DMS114 treated with DMSO at 0.1 percent for 48 hours (cell line): ENCODE measurements at regions not wholly inside any gene's neighbourhood (a gene's known extent, or its start where the extent isn't known, plus 50 kb on each side); places are given as distances from the start of the nearest gene placed in this dataset.
"Not testable (repeated sequence)": the region's sequence is repeated elsewhere in the genome, so short reads cannot be mapped to it uniquely, and the experiment has no call there.

Experiments
- DNase-seq: peaks from one replicate; lab custom pipeline; 2025; ENCODE audit not compliant: unreplicated experiment; lab: John Stamatoyannopoulos, UW

DNA sequence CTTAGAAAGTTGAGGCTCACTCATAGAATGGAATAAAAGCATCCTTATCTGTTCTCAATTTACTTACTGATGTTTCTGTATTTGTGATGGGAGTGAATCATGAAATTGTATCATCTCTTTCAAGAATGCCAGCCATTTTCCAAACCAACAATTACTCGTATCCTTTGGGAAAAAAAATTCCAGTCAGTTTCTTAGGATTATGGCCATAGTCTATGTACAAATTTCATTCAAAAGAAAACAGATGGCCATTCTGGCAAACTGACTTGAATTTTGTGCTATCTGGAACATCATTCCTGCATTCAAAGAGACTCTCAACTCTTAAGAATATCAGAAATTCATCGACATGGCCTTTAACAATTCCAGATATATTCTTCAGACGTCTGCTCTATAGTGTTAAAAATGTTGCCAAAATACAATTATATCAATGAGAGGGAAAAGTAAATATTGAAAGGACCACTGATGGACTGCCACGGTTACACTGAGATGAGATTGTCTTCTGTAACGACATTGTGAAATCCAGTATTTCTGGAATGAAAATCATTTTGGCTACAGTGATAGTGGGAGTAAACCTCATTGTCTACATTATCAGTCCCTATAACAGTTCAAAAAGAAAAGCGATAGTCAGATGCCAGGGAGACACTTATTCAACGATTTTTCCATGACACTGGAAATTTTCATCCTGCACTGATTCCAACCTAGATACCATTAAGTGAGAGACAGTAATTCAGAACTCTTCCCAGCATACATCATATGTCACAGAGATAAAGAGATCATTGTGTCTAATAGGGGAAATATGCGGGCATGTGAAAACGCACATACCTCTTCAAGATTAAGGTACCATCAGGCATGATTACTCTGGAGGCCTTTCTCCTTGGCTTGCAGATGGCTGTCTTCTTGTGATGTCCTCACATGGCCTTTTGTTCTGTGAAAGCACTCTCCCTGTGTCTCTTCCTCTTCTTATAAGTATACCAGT is 953.8 kb upstream of the ALCAM start:
- DNase-seq = no peak

DNA sequence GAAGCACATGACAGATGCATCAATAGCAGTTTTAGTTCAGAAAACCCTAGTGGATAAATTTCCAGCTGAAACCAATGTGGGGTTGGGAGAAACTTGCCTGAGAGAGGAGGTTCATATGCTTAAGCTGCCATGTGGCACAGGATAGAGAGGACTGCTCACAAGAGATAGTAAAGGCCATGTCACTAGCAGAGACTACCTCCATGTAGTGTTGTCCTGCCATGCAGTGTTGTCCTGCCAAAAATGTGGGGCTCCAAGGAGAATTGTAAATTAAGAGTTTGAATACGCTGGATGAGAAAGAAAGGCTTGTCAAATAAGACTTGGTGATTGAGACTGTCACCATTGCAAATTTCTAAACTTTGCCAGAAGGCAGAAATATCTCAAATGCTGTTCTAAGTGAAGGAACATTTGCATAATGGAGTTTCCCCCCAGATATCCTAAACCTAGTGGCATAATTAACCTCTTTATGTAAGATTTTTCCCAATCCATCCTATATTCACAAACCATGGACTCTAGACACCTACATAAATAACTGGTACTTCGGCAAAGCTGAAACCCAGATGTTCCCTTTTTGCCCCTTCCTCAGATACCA is 938.3 kb upstream of the ALCAM start:
- no peak for DNase-seq

DNA sequence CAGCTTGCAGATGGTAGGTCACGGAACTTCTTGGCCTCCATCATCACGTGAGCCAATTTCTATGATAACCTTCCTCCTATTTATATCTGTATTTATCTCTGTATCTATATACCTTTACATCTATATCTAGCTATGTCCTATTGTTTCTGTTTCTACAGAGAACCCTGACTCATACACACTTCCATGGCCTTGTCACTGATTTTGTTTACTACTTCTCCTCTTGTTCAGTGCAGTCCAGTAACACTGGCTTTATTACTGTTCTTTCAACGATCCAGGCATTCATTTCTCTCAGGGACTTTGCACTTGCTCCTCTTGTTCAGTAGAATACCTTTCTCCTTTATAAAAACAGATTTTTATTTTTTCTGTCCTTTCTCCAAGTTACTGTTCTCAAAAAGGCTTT is 937.0 kb upstream of the ALCAM start:
- no peak for DNase-seq

DNA sequence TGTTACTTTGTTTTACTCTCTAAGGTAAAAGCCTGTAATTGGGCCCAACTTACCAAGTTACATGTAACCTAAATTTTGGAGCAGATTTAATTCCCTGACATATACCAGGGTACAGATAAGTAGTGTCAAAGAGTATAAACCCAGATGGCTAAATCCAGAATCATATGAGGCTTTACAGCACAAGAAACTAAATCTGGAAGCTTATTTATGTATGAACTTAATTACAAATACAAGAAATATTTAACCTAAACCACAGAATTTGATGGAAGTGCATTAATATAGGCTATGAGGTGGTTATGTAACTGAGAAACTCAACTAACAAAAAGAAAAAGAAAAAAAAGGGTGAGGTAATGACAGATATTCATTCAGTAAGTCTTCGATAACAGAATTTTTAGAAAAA is 930.2 kb upstream of the ALCAM start:
- no peak for DNase-seq

DNA sequence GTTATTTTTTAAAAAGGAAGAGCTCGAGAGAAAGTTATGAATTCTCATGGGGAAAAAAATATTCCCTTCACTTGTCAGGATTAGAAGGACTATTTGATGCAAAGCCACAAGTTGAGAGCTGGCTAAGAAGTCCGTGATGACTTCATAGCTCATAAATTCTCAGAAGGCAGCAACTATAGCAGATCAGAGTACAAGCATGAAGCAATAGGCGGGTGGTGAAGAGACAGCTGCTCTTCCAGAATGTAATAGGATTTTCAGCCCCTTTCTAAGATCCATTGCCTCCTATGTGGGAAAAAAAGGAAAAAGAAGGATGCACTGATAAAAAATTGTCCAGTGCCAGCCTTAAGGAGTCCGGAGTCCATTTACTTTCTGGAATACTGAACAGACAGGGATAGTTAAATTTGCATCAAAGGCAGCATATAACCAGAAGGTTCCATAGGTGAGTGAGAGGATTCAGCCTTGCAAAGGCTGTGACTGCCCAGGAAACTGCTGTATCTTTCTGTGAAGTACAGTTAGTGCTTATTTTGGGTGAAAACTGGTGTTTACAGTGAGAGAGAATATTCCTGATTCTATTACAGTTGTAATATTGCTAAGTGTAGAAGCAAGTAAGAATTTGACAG is 929.5 kb upstream of the ALCAM start:
- no peak for DNase-seq

DNA sequence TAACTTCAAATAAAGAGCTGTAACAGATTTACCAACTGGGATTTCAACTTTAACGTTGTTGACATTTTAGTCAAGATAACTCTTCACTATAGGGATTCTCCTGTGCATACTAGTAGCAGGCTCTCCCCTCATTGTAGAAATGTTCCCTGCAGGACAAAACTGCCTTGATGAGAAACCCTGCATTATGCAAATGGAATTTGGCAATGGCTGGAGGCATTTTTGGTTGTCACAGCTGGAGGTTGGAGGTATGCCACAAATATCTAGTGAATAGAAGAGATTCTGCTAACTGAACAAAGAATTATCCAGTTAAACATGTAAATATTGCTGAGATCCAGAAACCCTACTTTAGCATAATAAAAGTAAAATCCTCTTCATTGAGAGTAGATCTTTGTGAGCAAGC is 928.8 kb upstream of the ALCAM start:
- DNase-seq = no peak

DNA sequence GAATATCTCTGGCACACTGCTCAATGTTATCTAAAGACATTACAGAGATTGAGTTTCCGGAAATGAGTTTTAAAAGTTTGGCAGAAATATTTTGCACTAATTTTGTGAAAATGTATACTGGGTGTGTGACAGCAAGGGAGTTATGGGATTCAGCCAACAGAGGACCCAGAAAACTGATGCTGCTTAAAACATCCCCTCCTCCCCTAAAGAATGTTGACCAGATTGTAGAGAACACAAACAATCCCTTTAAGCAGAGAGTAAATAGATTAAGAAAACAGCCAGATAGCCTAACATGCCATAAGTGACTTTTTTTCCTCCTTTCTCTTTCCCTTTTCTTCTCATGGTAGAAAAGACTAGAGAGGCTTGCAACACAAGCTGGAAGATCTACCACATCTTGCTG is 928.0 kb upstream of the ALCAM start:
- no peak for DNase-seq

DNA sequence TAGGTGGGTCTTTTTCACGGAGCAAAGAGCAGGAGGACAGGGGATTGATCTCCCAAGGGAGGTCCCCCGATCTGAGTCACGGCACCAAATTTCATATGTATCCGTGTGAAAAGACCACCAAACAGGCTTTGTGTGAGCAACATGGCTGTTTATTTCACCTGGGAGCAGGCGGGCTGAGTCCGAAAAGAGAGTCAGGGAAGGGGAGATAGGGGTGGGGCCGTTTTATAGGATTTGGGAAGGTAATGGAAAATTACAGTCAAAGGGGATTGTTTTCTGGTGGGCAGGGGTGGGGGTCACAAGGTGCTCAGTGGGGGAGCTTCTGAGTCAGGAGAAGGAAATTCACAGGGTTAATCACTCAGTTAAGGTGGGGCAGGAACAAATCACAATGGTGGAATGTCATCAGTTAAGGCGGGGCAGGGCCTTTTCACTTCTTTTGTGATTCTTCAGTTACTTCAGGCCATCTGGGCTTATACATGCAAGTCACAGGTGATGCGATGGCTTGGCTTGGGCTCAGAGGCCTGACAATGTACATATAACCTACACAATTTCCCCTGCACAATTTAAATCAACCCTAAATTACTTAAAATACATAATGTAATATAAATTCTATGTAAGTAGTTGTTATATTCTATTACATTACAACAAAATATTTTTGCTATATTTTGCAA is 921.3 kb upstream of the ALCAM start:
- not testable (repeated sequence) for DNase-seq

DNA sequence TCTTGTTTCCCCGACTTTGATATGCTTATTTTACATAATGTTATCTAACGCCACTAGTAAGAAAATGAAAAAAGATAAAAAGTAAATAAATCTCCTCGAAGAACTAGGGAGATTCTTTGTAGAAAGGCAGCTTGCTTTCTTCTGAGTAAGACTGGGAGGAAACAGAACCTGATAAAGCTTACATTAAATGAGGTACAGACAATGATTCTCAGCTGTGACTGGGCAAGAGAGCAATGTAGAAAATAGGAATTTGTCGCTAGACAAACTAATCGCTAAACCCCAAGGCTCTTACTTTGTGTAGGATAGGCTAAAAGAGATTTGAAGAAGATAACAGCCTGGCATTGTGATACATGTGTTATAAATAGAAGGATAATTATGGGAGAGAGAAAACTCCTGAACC is 919.0 kb upstream of the ALCAM start:
- DNase-seq = no peak

DNA sequence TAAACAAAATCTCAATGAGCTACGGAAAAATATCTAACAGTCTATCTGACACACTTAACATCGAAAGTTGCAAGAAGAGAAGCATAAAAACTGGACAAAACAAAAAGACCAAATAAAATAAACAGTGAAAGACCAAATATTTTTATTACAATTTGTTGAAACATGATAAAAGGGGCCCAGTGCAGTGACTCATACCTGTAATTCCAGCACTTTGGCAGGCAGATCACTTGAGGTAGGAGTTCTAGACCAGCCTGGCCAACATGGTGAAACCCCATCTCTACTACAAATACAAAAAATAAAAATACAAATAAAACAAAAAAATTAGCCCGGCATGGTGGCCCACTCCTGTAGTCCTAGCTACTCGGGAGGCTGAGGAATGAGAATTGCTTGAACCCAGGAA is 914.0 kb upstream of the ALCAM start:
- DNase-seq = no peak

DNA sequence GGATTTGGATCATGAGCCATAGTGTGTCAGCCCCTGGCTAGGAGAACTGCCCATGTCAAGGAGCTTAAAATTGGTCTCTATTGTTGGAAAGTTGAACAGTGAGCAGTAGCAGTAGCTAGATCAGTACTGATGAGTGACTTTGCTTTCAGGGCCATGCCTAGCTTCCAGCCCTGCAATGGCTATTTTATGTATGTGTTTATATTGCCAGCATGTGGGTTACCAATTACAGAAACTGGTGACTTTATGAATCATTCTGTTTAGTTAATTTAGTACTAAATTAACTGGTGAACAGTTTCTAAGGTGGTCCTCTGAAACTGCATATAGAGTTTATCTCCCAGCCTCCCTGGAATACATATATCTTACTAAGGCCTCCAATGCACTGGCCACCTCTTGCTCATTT is 908.1 kb upstream of the ALCAM start:
- DNase-seq = no peak

DNA sequence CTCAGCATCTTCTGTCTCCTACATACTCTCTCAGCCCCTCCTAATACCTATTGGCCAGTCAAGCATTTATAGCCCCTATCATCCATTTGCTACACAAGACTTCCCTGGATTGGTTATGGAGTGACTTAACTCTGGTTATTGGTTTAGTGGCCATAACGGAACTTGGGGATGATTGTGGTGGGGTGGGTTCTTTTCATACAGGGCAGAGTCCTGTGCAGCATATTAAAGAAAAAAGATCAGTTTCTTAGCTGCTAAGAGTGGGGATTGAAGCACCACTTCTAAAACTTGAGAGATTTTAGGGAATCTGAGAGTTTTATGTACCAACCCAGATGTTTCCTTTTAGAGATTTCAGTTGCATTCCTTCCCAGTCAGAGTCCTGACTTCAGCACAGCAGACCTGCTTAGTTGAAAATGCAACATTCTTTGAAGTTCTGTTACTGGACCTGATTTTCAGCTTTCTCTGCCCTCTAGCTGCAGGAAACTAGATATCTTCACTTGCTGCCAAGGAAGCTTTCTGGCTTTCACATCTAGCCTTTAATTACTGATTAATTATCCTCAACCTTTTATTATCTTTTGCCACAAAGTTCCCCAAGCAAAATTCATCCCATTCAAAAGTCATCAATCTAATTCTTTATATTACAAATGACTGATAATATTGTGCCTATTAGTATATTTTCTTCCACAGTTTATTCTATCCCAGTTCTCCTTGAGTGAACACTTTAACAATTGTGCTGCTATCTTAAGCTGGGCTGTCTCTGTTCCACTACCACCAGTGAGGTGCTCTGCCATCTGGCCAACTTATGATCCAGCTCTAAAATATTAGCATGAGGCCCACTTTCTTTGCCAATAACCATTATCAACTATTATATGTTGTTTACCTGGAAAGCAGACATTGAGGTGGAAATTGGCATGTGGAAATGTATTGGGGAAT is 906.0 kb upstream of the ALCAM start:
- DNase-seq = no peak

DNA sequence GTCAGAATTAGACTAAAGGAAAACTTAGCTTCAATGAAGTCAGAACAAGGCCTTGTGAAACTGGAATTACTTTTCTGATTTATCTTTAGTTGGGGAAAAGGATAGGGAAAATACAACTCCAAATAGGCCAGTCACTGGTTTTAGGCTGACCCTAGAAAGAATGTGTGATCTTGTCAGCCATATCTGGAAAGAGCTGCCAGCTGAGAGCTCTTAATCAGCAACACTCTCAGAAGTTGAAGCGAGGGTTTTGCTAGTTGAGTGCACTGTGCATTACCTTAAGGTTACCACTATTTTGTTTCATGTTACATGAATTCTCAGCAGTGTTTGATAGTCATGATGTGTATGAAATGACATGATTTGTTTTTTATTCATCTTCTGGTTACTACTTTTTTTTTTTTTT is 905.3 kb upstream of the ALCAM start:
- DNase-seq = no peak

DNA sequence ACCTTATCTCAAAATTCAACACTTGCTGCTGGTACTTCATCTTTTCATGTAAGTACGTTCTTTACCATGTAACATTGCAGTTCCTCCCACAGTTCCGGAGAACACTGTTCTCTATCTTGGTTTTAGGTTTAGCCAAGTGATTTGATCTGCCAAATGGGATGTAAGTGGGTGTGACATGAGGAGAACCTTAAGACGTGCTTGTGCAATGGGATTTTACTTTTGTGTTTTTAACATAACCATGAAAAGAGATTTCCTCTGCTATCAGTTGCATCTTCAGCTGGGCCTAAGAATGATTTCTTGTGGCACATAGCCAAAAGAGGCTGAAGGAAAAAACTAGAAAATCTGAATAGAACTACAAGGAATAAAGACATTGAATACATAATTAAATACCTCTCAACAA is 894.5 kb upstream of the ALCAM start:
- no peak for DNase-seq

DNA sequence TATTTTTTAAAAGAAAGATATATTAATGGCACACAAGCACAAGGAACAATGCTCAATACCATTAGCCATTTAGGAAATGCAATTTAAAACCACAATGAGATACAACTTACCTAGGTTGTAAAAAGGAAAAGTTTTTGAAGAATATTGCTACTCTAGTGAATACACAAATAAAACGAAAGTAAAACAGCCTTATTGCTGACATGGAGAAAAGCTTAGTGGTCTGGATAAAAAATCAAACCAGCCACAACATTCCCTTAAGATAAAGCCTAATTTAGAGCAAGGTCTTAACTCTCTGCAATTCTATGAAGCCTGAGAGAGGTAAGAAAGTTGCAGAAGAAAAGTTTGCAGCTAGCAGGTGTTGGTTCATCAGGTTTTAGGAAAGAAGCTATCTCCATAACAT is 892.7 kb upstream of the ALCAM start:
- no peak for DNase-seq

DNA sequence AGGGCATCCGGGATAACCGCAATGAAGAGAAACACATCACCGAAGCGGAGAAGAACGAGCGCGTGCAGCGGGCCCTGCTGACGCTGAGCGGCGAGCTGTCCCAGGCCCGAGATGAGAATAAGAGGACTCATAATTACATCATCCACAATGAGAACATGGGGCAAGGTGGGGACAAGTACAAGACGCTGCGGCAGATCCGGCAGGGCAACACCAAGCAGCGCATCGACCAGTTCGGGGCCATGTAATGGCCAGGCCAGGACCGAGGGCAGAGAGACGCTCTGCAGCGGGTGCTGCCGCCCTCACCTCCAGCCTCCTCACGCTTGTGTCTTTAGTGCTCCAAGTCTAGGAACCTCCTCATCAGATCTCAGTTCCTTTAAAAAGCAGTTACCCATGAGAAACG is 863.7 kb upstream of the ALCAM start:
- no peak for DNase-seq

DNA sequence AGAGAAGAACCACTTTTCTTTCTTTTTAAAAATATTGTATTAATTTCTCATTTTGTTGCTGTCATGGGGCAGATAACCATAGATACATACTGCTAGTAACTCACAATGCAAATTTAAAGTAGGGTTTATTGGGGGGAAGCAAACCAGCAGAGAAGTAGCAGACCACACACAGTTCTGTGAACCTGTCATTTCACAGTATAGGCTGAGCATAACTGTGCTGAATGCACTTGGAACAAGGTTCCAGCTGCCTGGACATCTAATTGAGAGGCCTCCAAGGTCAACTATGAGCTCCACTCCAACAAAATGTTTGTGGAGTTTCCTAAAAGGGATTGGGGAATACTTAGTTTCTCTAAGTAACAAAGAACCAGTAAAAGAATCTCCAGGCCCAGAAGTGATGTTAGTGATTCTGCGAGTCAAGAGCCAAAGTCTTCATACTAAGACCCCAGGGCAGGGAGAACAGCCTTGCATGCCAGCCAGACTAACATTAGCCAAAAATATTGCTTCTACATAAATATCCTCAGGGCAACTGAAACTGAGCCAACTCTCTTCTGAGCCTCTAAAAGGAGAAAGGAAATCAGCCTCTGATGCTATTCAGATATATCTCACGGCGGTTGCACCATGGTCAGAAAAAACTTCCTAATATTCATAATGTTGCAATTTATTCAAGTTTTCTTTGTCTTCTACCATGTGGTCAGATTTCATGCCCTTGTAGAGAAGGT is 856.4 kb upstream of the ALCAM start:
- no peak for DNase-seq

DNA sequence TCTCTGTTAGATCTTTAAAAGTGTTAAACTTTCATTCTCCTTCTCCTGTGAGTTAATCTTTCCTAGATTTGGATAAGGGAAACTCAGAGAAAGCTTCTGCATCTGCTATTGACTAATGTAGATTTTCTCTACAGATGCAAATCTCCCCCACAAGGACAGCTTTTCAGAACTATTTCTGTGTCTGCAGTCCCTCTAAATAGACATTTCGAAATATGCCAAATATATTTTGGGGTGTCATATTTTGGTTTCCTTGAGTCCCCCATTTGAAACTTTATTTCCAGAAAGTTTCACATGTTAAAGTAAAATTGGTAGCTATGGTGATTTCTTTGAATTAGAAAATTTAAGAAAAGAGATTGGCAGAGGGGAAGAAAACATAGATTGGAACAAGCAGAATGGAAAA is 852.3 kb upstream of the ALCAM start:
- no peak for DNase-seq

DNA sequence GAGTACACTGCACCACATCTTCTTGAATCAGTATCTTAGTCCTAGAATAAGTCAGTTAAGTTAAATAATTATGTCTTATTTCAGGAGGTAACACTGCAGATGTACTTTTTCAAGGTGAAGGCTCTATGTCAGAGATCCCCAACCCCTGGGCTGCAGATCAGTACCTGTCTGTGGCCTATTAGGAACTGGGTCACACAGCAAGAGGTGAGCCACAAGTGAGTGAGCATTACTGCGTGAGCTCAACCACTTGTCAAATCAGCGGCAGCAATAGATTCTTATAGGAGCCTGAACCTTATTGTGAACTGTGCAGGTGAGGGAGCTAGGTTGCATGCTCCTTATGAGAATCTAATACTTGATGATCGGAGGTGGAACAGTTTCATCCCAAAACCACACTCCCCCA is 851.9 kb upstream of the ALCAM start:
- DNase-seq = no peak

DNA sequence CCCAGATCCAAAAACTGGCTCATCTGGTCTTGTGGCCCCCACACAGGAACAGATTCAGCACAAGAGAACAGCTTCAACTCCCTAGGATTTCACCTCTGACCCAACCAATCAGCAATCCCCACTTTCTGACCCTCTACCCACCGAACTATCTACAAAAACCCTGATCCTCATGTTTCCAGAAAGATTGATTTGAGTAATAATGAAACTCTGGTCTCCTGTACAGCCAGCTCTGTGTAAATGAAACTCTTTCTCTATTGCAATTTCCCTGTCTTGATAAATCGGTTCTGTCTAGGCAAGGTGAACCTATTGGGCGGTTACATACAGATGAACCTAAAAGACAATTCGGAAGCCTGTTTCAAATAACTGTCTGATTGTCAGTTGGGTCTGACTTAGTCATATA is 847.6 kb upstream of the ALCAM start:
- DNase-seq = no peak
